H1 (cell line): ENCODE measurements at regions not wholly inside any gene's neighbourhood (a gene's known extent, or its start where the extent isn't known, plus 50 kb on each side); places are given as distances from the start of the nearest gene placed in this dataset.

ENCODE experiments used
- CTCF ChIA-PET: fragments of 300-600 bp; sonication (Branson Sonifier 250); formaldehyde crosslinking; loops from one replicate; lab custom pipeline; 2021; ENCODE audit not compliant: partially characterized antibody; lab: Charles Lee
- POLR2A ChIA-PET: fragments of 300-600 bp; sonication (Branson Sonifier 250); formaldehyde crosslinking; loops from one replicate; lab custom pipeline; 2021; ENCODE audit warnings: inconsistent platforms; ENCODE audit not compliant: partially characterized antibody; lab: Charles Lee
- DNase-seq, 2 experiments: peaks; one replicate each; pipeline versions ENCODE4 v3.0.0 to v3.0.0-alpha.2; 2010 to 2022; ENCODE audit warnings: low spot score in 2 of 2, low read depth in 1 of 2, mixed read lengths in 1 of 2
- FAIRE-seq: peaks from 2 replicates; lab custom pipeline; 2011; peaks lifted over from hg19 to GRCh38; lab: Jason Lieb, UNC
- H2AFZ ChIP-seq: 2 replicates; pipeline ENCODE4 v1.8.1; 2012; ENCODE audit warnings: low read length, inconsistent platforms
- H2AK5ac ChIP-seq: 2 replicates; pipeline ENCODE4 v1.6.1; 2013; ENCODE audit warnings: low read depth, low read length
- H2BK120ac ChIP-seq: replicated peaks from 2 replicates; pipeline ENCODE3; 2013; ENCODE audit warnings: low read depth, low read length, inconsistent platforms
- H2BK12ac ChIP-seq: 2 replicates; pipeline ENCODE4 v1.6.1; 2013; ENCODE audit warnings: low read depth, low read length
- H2BK15ac ChIP-seq: 2 replicates; pipeline ENCODE4 v1.6.1; 2013; ENCODE audit warnings: low read length
- H2BK20ac ChIP-seq: 2 replicates; pipeline ENCODE4 v1.6.1; 2013; ENCODE audit warnings: low read length
- H2BK5ac ChIP-seq: 2 replicates; pipeline ENCODE4 v1.6.1; 2013; ENCODE audit warnings: low read depth, low read length
- H3K14ac ChIP-seq: 2 replicates; pipeline ENCODE4 v1.6.1; 2013; ENCODE audit warnings: inconsistent platforms; ENCODE audit not compliant: insufficient read length
- H3K18ac ChIP-seq: 2 replicates; pipeline ENCODE4 v1.6.1; 2013; ENCODE audit warnings: low read length; ENCODE audit errors: extremely low read depth
- H3K23ac ChIP-seq: 2 replicates; pipeline ENCODE4 v1.6.1; 2013; ENCODE audit warnings: inconsistent platforms; ENCODE audit not compliant: insufficient read length
- H3K23me2 ChIP-seq: 2 replicates; pipeline ENCODE4 v1.6.1; 2013; ENCODE audit warnings: low read depth, low read length
- H3K27ac ChIP-seq: 2 replicates; pipeline ENCODE4 v1.6.1; 2011; ENCODE audit warnings: low read depth, low read length, inconsistent platforms
- H3K27me3 ChIP-seq, 4 experiments: replicated peaks in 1 of 4; 1 replicate in 1 of 4; 2 replicates in 3 of 4; pipeline versions ENCODE4 v1.6.1 to v1.8.1; 2011 to 2013; ENCODE audit warnings: low read length in 3 of 4, mild to moderate bottlenecking in 3 of 4, inconsistent platforms in 2 of 4, mixed read lengths in 2 of 4, moderate library complexity in 1 of 4; ENCODE audit not compliant: control insufficient read depth in 3 of 4, insufficient read depth in 3 of 4; ENCODE audit errors: extremely low read depth in 1 of 4
- H3K36me3 ChIP-seq, 4 experiments: 2 replicates each; pipeline versions ENCODE4 v1.6.1 to v1.8.1; 2011 to 2013; ENCODE audit warnings: mild to moderate bottlenecking in 4 of 4, low read length in 3 of 4, moderate library complexity in 2 of 4, control low read depth in 1 of 4, inconsistent platforms in 1 of 4; ENCODE audit not compliant: insufficient read depth in 4 of 4, control insufficient read depth in 2 of 4
- H3K4ac ChIP-seq: replicated peaks from 2 replicates; pipeline ENCODE3; 2013; ENCODE audit warnings: low read length, low read depth, mixed read lengths, inconsistent platforms; ENCODE audit not compliant: insufficient read length
- H3K4me1 ChIP-seq, 4 experiments: replicated peaks in 1 of 4; 1 replicate in 1 of 4; 2 replicates in 3 of 4; pipeline versions ENCODE4 v1.6.1 to v1.8.1; 2011 to 2013; ENCODE audit warnings: low read length in 3 of 4, inconsistent platforms in 2 of 4, mixed read lengths in 1 of 4; ENCODE audit not compliant: insufficient read depth in 4 of 4, control insufficient read depth in 3 of 4
- H3K4me2 ChIP-seq, 2 experiments: 2 replicates each; pipeline versions ENCODE4 v1.6.1 to v1.8.1; 2011 to 2013; ENCODE audit warnings: low read depth in 2 of 2, low read length in 2 of 2, control low read depth in 1 of 2, inconsistent platforms in 1 of 2, mild to moderate bottlenecking in 1 of 2; ENCODE audit not compliant: insufficient read depth in 1 of 2
- H3K4me3 ChIP-seq, 4 experiments: fragments of 200-600, 300-600 bp in 1 of 4; sonication (generic), shearing (Covaris generic), sonication (Bioruptor Twin) in 1 of 4; 2 replicates each; pipeline versions ENCODE4 v1.5.1 to v1.8.1; 2011 to 2016; ENCODE audit warnings: low read length in 4 of 4, low read depth in 3 of 4, control low read depth in 2 of 4, inconsistent platforms in 2 of 4, mild to moderate bottlenecking in 2 of 4, mixed read lengths in 1 of 4, moderate library complexity in 1 of 4; ENCODE audit not compliant: insufficient read depth in 2 of 4; ENCODE audit errors: extremely low read depth in 1 of 4
- H3K56ac ChIP-seq: replicated peaks from 2 replicates; pipeline ENCODE3; 2013; ENCODE audit warnings: low read depth, mild to moderate bottlenecking, mixed read lengths, low read length, inconsistent platforms; ENCODE audit not compliant: insufficient read length
- H3K79me1 ChIP-seq: 2 replicates; pipeline ENCODE4 v1.6.1; 2013; ENCODE audit warnings: low read depth, low read length, control low read depth
- H3K79me2 ChIP-seq, 2 experiments: 2 replicates each; pipeline versions ENCODE4 v1.6.1 to v1.8.1; 2012 to 2013; ENCODE audit warnings: low read length in 2 of 2, mild to moderate bottlenecking in 2 of 2, inconsistent platforms in 1 of 2; ENCODE audit not compliant: insufficient read depth in 2 of 2, control insufficient read depth in 1 of 2
- H3K9ac ChIP-seq, 4 experiments: replicated peaks in 1 of 4; 1 replicate in 1 of 4; 2 replicates in 3 of 4; pipeline versions ENCODE4 v1.6.1 to v1.8.1; 2011 to 2013; ENCODE audit warnings: low read depth in 3 of 4, low read length in 3 of 4, control low read depth in 2 of 4, mild to moderate bottlenecking in 2 of 4, moderate library complexity in 2 of 4, inconsistent platforms in 1 of 4; ENCODE audit errors: extremely low read depth in 1 of 4
- H3K9me3 ChIP-seq, 2 experiments: 2 replicates each; pipeline versions ENCODE4 v1.6.1 to v1.8.1; 2012 to 2013; ENCODE audit warnings: mild to moderate bottlenecking in 2 of 2, moderate library complexity in 2 of 2, control low read depth in 1 of 2, inconsistent platforms in 1 of 2, low read depth in 1 of 2, low read length in 1 of 2, mixed read lengths in 1 of 2; ENCODE audit not compliant: insufficient read depth in 2 of 2
- H4K20me1 ChIP-seq, 2 experiments: replicated peaks in 1 of 2; 2 replicates each; pipeline versions ENCODE3 to v1.8.1; 2011 to 2013; ENCODE audit warnings: inconsistent platforms in 2 of 2, low read length in 2 of 2, mild to moderate bottlenecking in 1 of 2; ENCODE audit not compliant: insufficient read depth in 2 of 2, control insufficient read depth in 1 of 2
- H4K5ac ChIP-seq: 2 replicates; pipeline ENCODE4 v1.6.1; 2013; ENCODE audit warnings: low read length, low read depth, mixed read lengths, inconsistent platforms; ENCODE audit not compliant: insufficient read length
- H4K8ac ChIP-seq: 2 replicates; pipeline ENCODE4 v1.8.0; 2013; ENCODE audit warnings: mild to moderate bottlenecking, moderate library complexity, low read length, inconsistent platforms; ENCODE audit not compliant: insufficient read depth; ENCODE audit errors: extremely low read depth
- H4K91ac ChIP-seq: replicated peaks from 2 replicates; pipeline ENCODE3; 2013; ENCODE audit warnings: low read length, mixed read lengths, inconsistent platforms; ENCODE audit not compliant: insufficient read length
- ASH2L ChIP-seq: fragments of 200-600, 300-600 bp; sonication (generic); IDR thresholded peaks from one replicate; pipeline ENCODE4 v1.7.1; 2017; ENCODE audit warnings: low read length
- CHD1 ChIP-seq: IDR thresholded peaks from 2 replicates; pipeline ENCODE4 v1.6.1; 2012; ENCODE audit warnings: low read depth, low read length, improper control_type of control experiment
- CHD2 ChIP-seq: IDR thresholded peaks from 2 replicates; pipeline ENCODE4 v1.6.1; 2012; ENCODE audit warnings: low read length, improper control_type of control experiment
- GABPA ChIP-seq: IDR thresholded peaks from 2 replicates; pipeline ENCODE4 v1.6.1; 2011; ENCODE audit warnings: mild to moderate bottlenecking, low read length, moderate library complexity, borderline replicate concordance; ENCODE audit not compliant: insufficient read depth
- NANOG ChIP-seq: IDR thresholded peaks from 2 replicates; pipeline ENCODE4 v1.6.1; 2011; ENCODE audit warnings: low read length, low read depth, mild to moderate bottlenecking, inconsistent platforms; ENCODE audit not compliant: insufficient read depth, poor library complexity, severe bottlenecking
- RXRA ChIP-seq: IDR thresholded peaks from 2 replicates; pipeline ENCODE4 v1.6.1; 2011; ENCODE audit warnings: low read depth, mild to moderate bottlenecking, low read length, moderate library complexity; ENCODE audit not compliant: insufficient read depth
- YY1 ChIP-seq: IDR thresholded peaks from 2 replicates; pipeline ENCODE4 v1.6.1; 2011; ENCODE audit warnings: low read depth, mild to moderate bottlenecking, low read length
- WGBS, 2 experiments: shearing (Covaris generic) in 1 of 2; methylation state at CpG; one replicate each; pipeline versions ENCODE4 v1.1.6 to v1.1.7; 2013 to 2015; ENCODE audit warnings: low lambda C conversion rate in 2 of 2, mixed read lengths in 2 of 2, inconsistent platforms in 1 of 2, low coverage in 1 of 2, missing lambda C conversion rate in 1 of 2; ENCODE audit not compliant: insufficient replicate concordance in 2 of 2, insufficient coverage in 1 of 2, insufficient read length in 1 of 2; ENCODE audit errors: extremely low coverage in 1 of 2, missing lambda C conversion rate in 1 of 2; 5-methylcytosine and 5-hydroxymethylcytosine counted together

- Histone ChIP-seq H2AK5ac (no peak overlapping the region), H3K79me2 (no peaks in the 10 kb centered on the region), H3K4me1 (no peaks in the 10 kb centered on the region), H3K4ac (no peak overlapping the region), H3K27ac (no peak overlapping the region), H3K4me3 (no peak overlapping the region), H3K56ac (no peak overlapping the region), H4K8ac (no peak overlapping the region), H3K4me2 (no peak overlapping the region), H2BK5ac (no peak overlapping the region), H4K20me1 (no peaks in the 10 kb centered on the region), H2BK120ac (no peak overlapping the region), H3K23ac (no peak overlapping the region), H2AFZ (no peak overlapping the region), H4K91ac (no peak overlapping the region), H3K36me3 (no peaks in the 10 kb centered on the region), H2BK20ac (no peak overlapping the region), H3K9ac (no peak overlapping the region), H3K14ac (no peak overlapping the region), H3K79me1 (no peaks in the 10 kb centered on the region), H3K23me2 (no peaks in the 10 kb centered on the region), H3K9me3 (no peaks in the 10 kb centered on the region), H3K27me3 (no peaks in the 10 kb centered on the region), H2BK12ac (no peak overlapping the region), H4K5ac (no peak overlapping the region), H2BK15ac (no peak overlapping the region), H3K18ac (no peak overlapping the region)
- DNase-seq (no peak), FAIRE-seq (no peak)
- ChIA-PET POLR2A (no interaction called here), CTCF (no interaction called here)
- no peak for TF ChIP-seq RXRA
- no peak for TF ChIP-seq CHD1
- no peak for TF ChIP-seq CHD2
- TF ChIP-seq ASH2L, result no peak
- no peak for TF ChIP-seq GABPA
- no peak for TF ChIP-seq NANOG
- TF ChIP-seq YY1, result no peak
- WGBS, 2 experiments, result 88% methylated on average over 1 of the region's 1 CpG; no CpG with 5 or more reads in 1 of the 2 experiments
These were observed 476.7 kb upstream of the EPHA7 start for GRCh38 chr6:93896081-93896480.
